A549 (cell line): ENCODE measurements at regions not wholly inside any gene's neighbourhood (a gene's known extent, or its start where the extent isn't known, plus 50 kb on each side); places are given as distances from the start of the nearest gene placed in this dataset.
A peak's percentile ranks its signal among the peaks of the same experiment; 100 is the strongest.

ENCODE experiments used
- ATAC-seq, 2 experiments: fragments of 200-7000 bp in 1 of 2; fragments of >200 bp in 1 of 2; cut with Nextera tagmentation in 1 of 2; cut with Tn5 transposase in 1 of 2; 3 replicates each; pipeline versions ENCODE4 v1.8.0 to v1.9.1; 2018 to 2020; ENCODE audit warnings: mild to moderate bottlenecking in 1 of 2, moderate library complexity in 1 of 2
- CTCF ChIA-PET: fragments of 300-600 bp; sonication (Branson Sonifier 250); formaldehyde crosslinking; extraction: SDS; loops from one replicate; lab custom pipeline; 2021; ENCODE audit warnings: antibody characterized with exemption, inconsistent platforms; lab: Yijun Ruan, JAX
- POLR2A ChIA-PET: fragments of 350-600 bp; formaldehyde crosslinking; extraction: SDS; loops from one replicate; lab custom pipeline; 2021; ENCODE audit warnings: antibody characterized with exemption, inconsistent platforms; lab: Yijun Ruan, JAX
- DNase-seq, 2 experiments: peaks; one replicate each; pipeline versions ENCODE4 v3.0.0 to v3.0.0-alpha.2; 2011 to 2016; ENCODE audit warnings: low read depth in 1 of 2, low spot score in 1 of 2
- FAIRE-seq: peaks from 2 replicates; lab custom pipeline; 2011; peaks lifted over from hg19 to GRCh38; lab: Jason Lieb, UNC
- H3K27ac ChIP-seq, 2 experiments: fragments of >200 bp; sonication (Bioruptor Twin); formaldehyde crosslinking; 3 replicates each; pipeline ENCODE4 v1.5.1; 2016 to 2017
- H3K4me1 ChIP-seq: fragments of >200 bp; sonication (Bioruptor Twin); formaldehyde crosslinking; 3 replicates; pipeline ENCODE4 v1.6.1; 2016
- H3K4me2 ChIP-seq: fragments of >200 bp; sonication (Bioruptor Twin); formaldehyde crosslinking; 3 replicates; pipeline ENCODE4 v1.6.1; 2016
- H3K4me3 ChIP-seq: fragments of >200 bp; sonication (Bioruptor Twin); formaldehyde crosslinking; 3 replicates; pipeline ENCODE4 v1.5.1; 2016
- H3K9me3 ChIP-seq: fragments of >200 bp; sonication (Bioruptor Twin); formaldehyde crosslinking; 3 replicates; pipeline ENCODE4 v1.6.1; 2016
- BHLHE40 ChIP-seq: IDR thresholded peaks from 2 replicates; pipeline ENCODE4 v1.6.1; 2012; ENCODE audit warnings: low read depth, low read length, inconsistent platforms
- CBX2 ChIP-seq: fragments of 200-600 bp; sonication (generic); IDR thresholded peaks from 2 replicates; pipeline ENCODE4 v1.6.1; 2016; ENCODE audit warnings: low read depth, mild to moderate bottlenecking, borderline replicate concordance
- CBX8 ChIP-seq: fragments of 200-600 bp; sonication (generic); IDR thresholded peaks from 2 replicates; pipeline ENCODE4 v1.6.1; 2016
- FOSB ChIP-seq: fragments of 250-450 bp; sonication (Bioruptor Pico); IDR thresholded peaks from 2 replicates; pipeline ENCODE4 v1.5.0; 2020; ENCODE audit warnings: mild to moderate bottlenecking, moderate library complexity
- FOSL2 ChIP-seq, 2 experiments: fragments of 450-650 bp in 1 of 2; fragments of >200 bp in 1 of 2; sonication (Bioruptor Twin) in 1 of 2; formaldehyde crosslinking; IDR thresholded peaks; 2 replicates each; pipeline versions ENCODE4 v1.5.0 to v1.6.1; 2016 to 2020; ENCODE audit warnings: mild to moderate bottlenecking in 1 of 2, moderate library complexity in 1 of 2
- GATA3 ChIP-seq: IDR thresholded peaks from 2 replicates; pipeline ENCODE4 v1.6.1; 2012; ENCODE audit warnings: borderline replicate concordance
- HOXA7 ChIP-seq: fragments of 250-450 bp; sonication (Bioruptor Pico); IDR thresholded peaks from 2 replicates; pipeline ENCODE4 v1.5.0; 2020; ENCODE audit warnings: mild to moderate bottlenecking, moderate library complexity
- HOXB13 ChIP-seq: fragments of 250-450 bp; sonication (Bioruptor Pico); IDR thresholded peaks from 2 replicates; pipeline ENCODE4 v1.5.0; 2020; ENCODE audit warnings: low read depth, mild to moderate bottlenecking, moderate library complexity
- JUN ChIP-seq, 2 experiments: fragments of >200 bp; sonication (Bioruptor Twin); formaldehyde crosslinking; IDR thresholded peaks; 2 replicates in 1 of 2; 3 replicates in 1 of 2; pipeline ENCODE4 v1.6.1; 2016 to 2017
- KDM5A ChIP-seq: fragments of 200-600 bp; sonication (generic); IDR thresholded peaks from 2 replicates; pipeline ENCODE4 v1.6.1; 2016; ENCODE audit warnings: antibody characterized with exemption, mild to moderate bottlenecking
- MAZ ChIP-seq: fragments of 150-350 bp; IDR thresholded peaks from 2 replicates; pipeline ENCODE4 v1.6.1; 2014; ENCODE audit warnings: antibody characterized with exemption, low read depth, low read length, borderline replicate concordance
- MYC ChIP-seq: IDR thresholded peaks from 2 replicates; pipeline ENCODE4 v1.6.1; 2012; ENCODE audit warnings: mild to moderate bottlenecking, inconsistent platforms, low read length, improper control_type of control experiment, borderline replicate concordance
- NPAS2 ChIP-seq: fragments of 250-450 bp; sonication (Bioruptor Pico); IDR thresholded peaks from 2 replicates; pipeline ENCODE4 v1.8.0; 2022; ENCODE audit warnings: mild to moderate bottlenecking, moderate library complexity, borderline replicate concordance
- PHF8 ChIP-seq: fragments of 200-600 bp; sonication (generic); IDR thresholded peaks from 2 replicates; pipeline ENCODE4 v1.6.1; 2016; ENCODE audit warnings: low read depth, mild to moderate bottlenecking, antibody characterized with exemption, moderate library complexity, borderline replicate concordance
- RCOR1 ChIP-seq: fragments of 150-350 bp; IDR thresholded peaks from 2 replicates; pipeline ENCODE4 v1.6.1; 2014; ENCODE audit warnings: antibody characterized with exemption, low read length, low read depth
- RFX5 ChIP-seq: fragments of 450-650 bp; IDR thresholded peaks from 2 replicates; pipeline ENCODE4 v1.7.1; 2014; ENCODE audit warnings: antibody characterized with exemption, mild to moderate bottlenecking, moderate library complexity
- RNF2 ChIP-seq: fragments of 200-600 bp; sonication (generic); IDR thresholded peaks from 2 replicates; pipeline ENCODE4 v1.6.1; 2016; ENCODE audit warnings: low read depth, mild to moderate bottlenecking, antibody characterized with exemption, moderate library complexity, borderline replicate concordance
- SMC3 ChIP-seq: fragments of >200 bp; sonication (Bioruptor Twin); formaldehyde crosslinking; IDR thresholded peaks from 3 replicates; pipeline ENCODE4 v1.6.1; 2018; ENCODE audit warnings: inconsistent platforms
- TP53 ChIP-seq: fragments of 250-450 bp; sonication (Bioruptor Pico); IDR thresholded peaks from 2 replicates; pipeline ENCODE4 v1.5.0; 2021; ENCODE audit warnings: mild to moderate bottlenecking, moderate library complexity
- ZC3H11A ChIP-seq: fragments of 450-650 bp; IDR thresholded peaks from 2 replicates; pipeline ENCODE4 v1.6.1; 2014; ENCODE audit warnings: antibody characterized with exemption, mild to moderate bottlenecking
- ZFP36 ChIP-seq: fragments of 450-650 bp; IDR thresholded peaks from 2 replicates; pipeline ENCODE4 v1.6.1; 2014; ENCODE audit warnings: borderline replicate concordance; ENCODE audit not compliant: partially characterized antibody
- WGBS: methylation state at CpG from one replicate; pipeline ENCODE4 v1.1.6; 2017; ENCODE audit errors: missing lambda C conversion rate; 5-methylcytosine and 5-hydroxymethylcytosine counted together
- TF ChIP-seq, protein P1 (sequence below): fragments of 250-450 bp; sonication (Bioruptor Pico); IDR thresholded peaks from 2 replicates; pipeline ENCODE4 v1.5.0; 2020; ENCODE audit warnings: low read depth, mild to moderate bottlenecking, moderate library complexity
- TF ChIP-seq, protein P2 (sequence below): IDR thresholded peaks from 2 replicates; pipeline ENCODE4 v1.6.1; 2012
- TF ChIP-seq, protein P3 (sequence below): fragments of 250-450 bp; sonication (Bioruptor Pico); IDR thresholded peaks from 2 replicates; pipeline ENCODE4 v1.5.0; 2021; ENCODE audit warnings: mild to moderate bottlenecking, moderate library complexity, borderline replicate concordance
- TF ChIP-seq, protein P4 (sequence below): IDR thresholded peaks from 2 replicates; pipeline ENCODE4 v1.6.1; 2012; ENCODE audit warnings: low read depth, borderline replicate concordance
- TF ChIP-seq, protein P5 (sequence below): fragments of 450-650 bp; IDR thresholded peaks from 2 replicates; pipeline ENCODE4 v1.6.1; 2014; ENCODE audit warnings: antibody characterized with exemption

DNA sequence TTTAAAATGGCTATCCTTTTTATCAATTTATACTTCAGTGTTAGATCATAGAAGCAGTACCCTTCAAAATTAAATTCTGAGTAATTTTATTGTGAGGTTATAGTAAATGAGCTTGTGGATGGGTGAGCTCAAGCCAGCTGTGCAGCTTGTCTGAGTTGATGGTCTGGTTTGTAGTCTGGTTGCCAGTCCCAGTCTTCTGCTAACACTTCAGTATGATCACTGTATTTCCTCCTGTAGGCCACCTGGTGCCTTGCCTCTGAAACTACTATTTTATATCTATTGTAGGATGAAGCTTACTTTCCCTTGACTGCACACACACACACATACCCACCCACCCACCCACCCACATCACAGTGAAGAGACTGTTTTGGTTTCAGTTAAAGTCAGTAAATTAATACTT lies 496.4 kb downstream of the PCNX1 start:
- ATAC-seq, result peak; percentile 70 to 81; a peak in 5 of 6 replicates
- peak in 1 of 2 experiments; percentile 20 for DNase-seq
- no peak overlapping the region for H3K27ac ChIP-seq
- H3K4me1 ChIP-seq, result no peaks in the 10 kb centered on the region
- no peak overlapping the region for H3K4me2 ChIP-seq
- no peaks in the 10 kb centered on the region for H3K9me3 ChIP-seq
- no peak overlapping the region for H3K4me3 ChIP-seq
- no peak for TF ChIP-seq ZC3H11A
- 0 out of 3 replicates have a peak, but pooled peaks have one; percentile 25 for TF ChIP-seq SMC3
- no peak for TF ChIP-seq RCOR1
- TF ChIP-seq, protein P1, sequence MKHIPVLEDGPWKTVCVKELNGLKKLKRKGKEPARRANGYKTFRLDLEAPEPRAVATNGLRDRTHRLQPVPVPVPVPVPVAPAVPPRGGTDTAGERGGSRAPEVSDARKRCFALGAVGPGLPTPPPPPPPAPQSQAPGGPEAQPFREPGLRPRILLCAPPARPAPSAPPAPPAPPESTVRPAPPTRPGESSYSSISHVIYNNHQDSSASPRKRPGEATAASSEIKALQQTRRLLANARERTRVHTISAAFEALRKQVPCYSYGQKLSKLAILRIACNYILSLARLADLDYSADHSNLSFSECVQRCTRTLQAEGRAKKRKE (CRISPR knock-in tag), result no peak
- POLR2A ChIA-PET, result no interaction called here
- no peak for FAIRE-seq
- CTCF ChIA-PET, result interaction anchor here (1.6 kb wide), 1 partner anchor 82 kb away, joined by 3 read pairs; no protein-coding TSS in a partner anchor

DNA sequence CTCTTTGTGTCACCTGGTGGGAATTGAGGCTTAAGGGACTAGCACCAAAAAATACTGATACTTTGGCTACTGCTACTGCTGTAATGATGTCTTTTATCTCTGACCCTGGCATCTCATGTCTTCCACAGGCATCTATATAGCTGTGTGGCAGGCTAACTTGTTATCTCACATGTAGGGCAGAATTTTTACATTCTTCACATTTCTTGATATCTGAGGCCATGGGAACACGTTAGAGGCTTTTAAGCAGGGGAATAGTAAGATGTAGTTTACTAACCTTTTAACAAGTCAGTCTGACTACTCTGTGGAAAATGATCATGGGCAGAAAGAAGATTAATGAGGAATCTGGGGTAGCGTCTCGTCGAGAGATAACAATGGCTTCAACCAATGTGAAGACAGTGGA lies 498.4 kb downstream of the PCNX1 start:
- no peak for ATAC-seq
- no peak for TF ChIP-seq FOSB
- TF ChIP-seq GATA3, result no peak
- TF ChIP-seq, protein P1 (CRISPR knock-in tag), result no peak
- no peak for TF ChIP-seq RFX5
- TF ChIP-seq HOXA7, result no peak
- TF ChIP-seq SMC3, result no peak
- TF ChIP-seq CBX2, result no peak
- TF ChIP-seq, protein P2, sequence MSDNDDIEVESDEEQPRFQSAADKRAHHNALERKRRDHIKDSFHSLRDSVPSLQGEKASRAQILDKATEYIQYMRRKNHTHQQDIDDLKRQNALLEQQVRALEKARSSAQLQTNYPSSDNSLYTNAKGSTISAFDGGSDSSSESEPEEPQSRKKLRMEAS, result no peak
- TF ChIP-seq ZC3H11A, result no peak
- no peak overlapping the region for H3K4me2 ChIP-seq
- FAIRE-seq, result no peak
- WGBS, result 75% methylated on average over 4 of the region's 4 CpGs
- CTCF ChIA-PET, result interaction anchor here (1.0 to 1.5 kb wide), 3 partner anchors 39 to 269 kb away, joined by 3 to 5 read pairs (median 3); no protein-coding TSS in a partner anchor
- H3K4me1 ChIP-seq, result no peaks in the 10 kb centered on the region
- no peaks in the 10 kb centered on the region for H3K9me3 ChIP-seq
- DNase-seq, result no peak
- POLR2A ChIA-PET, result no interaction called here
- no peak overlapping the region for H3K27ac ChIP-seq
- H3K4me3 ChIP-seq, result no peak overlapping the region

DNA sequence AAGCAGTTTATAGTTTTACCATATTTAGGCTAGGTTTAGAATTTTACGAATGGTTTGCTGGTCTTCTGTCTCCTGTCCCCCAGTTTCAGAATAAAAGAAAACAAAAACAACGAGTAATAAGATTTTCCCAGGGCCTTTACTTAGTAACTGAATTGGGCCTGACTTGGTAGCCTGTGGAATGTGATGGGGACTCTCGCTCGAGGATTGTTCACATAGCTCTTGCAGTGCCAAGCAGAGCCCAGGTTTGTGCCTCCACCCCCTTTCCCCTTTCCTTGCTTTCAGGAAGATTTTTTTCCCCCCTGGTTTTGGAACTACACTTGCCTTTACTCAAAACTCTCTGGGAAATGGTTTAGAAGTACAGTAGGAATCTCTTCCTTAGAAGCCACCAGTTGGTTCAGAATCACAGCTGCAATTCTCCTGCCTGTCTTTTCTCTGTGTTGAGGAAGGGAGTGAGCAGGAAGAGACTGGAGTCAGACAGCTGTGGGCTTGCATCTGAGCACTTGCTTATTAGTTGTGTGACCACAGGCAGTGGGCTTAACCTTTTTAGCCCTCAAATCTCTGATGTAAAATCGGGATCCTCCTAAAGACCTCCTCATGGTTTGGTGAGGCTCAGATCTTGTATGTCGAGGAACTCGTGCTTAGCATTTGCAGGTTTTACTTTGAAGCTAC lies 501.2 kb downstream of the PCNX1 start:
- WGBS, result 63% methylated on average over 7 of the region's 7 CpGs
- no peaks in the 10 kb centered on the region for H3K9me3 ChIP-seq
- CTCF ChIA-PET, result no interaction called here
- FAIRE-seq, result no peak
- TF ChIP-seq, protein P3, sequence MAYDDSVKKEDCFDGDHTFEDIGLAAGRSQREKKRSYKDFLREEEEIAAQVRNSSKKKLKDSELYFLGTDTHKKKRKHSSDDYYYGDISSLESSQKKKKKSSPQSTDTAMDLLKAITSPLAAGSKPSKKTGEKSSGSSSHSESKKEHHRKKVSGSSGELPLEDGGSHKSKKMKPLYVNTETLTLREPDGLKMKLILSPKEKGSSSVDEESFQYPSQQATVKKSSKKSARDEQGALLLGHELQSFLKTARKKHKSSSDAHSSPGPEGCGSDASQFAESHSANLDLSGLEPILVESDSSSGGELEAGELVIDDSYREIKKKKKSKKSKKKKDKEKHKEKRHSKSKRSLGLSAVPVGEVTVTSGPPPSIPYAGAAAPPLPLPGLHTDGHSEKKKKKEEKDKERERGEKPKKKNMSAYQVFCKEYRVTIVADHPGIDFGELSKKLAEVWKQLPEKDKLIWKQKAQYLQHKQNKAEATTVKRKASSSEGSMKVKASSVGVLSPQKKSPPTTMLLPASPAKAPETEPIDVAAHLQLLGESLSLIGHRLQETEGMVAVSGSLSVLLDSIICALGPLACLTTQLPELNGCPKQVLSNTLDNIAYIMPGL (CRISPR knock-in tag), result no peak
- TF ChIP-seq, protein P4, sequence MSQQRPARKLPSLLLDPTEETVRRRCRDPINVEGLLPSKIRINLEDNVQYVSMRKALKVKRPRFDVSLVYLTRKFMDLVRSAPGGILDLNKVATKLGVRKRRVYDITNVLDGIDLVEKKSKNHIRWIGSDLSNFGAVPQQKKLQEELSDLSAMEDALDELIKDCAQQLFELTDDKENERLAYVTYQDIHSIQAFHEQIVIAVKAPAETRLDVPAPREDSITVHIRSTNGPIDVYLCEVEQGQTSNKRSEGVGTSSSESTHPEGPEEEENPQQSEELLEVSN, result no peak
- no peak for TF ChIP-seq ZFP36
- no peak for TF ChIP-seq MAZ
- TF ChIP-seq RNF2, result no peak
- no peak for TF ChIP-seq JUN (IDR thresholded peaks at IDR 0.05)
- no peak for TF ChIP-seq CBX8
- TF ChIP-seq RCOR1, result no peak
- no peak for TF ChIP-seq FOSL2 (IDR thresholded peaks at IDR 0.05)
- TF ChIP-seq FOSL2 (CRISPR knock-in tag; IDR thresholded peaks at IDR 0.05), result no peak
- TF ChIP-seq MYC, result no peak
- TF ChIP-seq KDM5A, result no peak
- no peak for TF ChIP-seq HOXB13 (CRISPR knock-in tag)
- no peak for TF ChIP-seq PHF8
- no peak for TF ChIP-seq BHLHE40
- TF ChIP-seq NPAS2 (CRISPR knock-in tag), result no peak
- no peak for TF ChIP-seq TP53
- TF ChIP-seq, protein P5, sequence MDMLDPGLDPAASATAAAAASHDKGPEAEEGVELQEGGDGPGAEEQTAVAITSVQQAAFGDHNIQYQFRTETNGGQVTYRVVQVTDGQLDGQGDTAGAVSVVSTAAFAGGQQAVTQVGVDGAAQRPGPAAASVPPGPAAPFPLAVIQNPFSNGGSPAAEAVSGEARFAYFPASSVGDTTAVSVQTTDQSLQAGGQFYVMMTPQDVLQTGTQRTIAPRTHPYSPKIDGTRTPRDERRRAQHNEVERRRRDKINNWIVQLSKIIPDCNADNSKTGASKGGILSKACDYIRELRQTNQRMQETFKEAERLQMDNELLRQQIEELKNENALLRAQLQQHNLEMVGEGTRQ, result no peak
- TF ChIP-seq, all 56 proteins: peak for 0
- Histone ChIP-seq H3K27ac (no peak overlapping the region), H3K4me2 (no peak overlapping the region), H3K4me3 (no peak overlapping the region), H3K4me1 (no peaks in the 10 kb centered on the region)
- ATAC-seq (no peak), DNase-seq (no peak)
- POLR2A ChIA-PET, result no interaction called here
